Stimulated activated CD4-positive, alpha-beta T cell treated with anti-CD3 and anti-CD28 coated beads, Interleukin-4, amount 100 ng/mL, for 48 hours (primary cell): ENCODE measurements at regions not wholly inside any gene's neighbourhood (a gene's known extent, or its start where the extent isn't known, plus 50 kb on each side); places are given as distances from the start of the nearest gene placed in this dataset.

Experiments used
- DNase-seq, 2 donors: peaks; one replicate each; pipeline ENCODE4 v3.0.0-alpha.2; 2020; ENCODE audit warnings: low read depth in 2 of 2

GRCh38 chr3:43207628-43208085 is 78.7 kb upstream of the SNRK start:
- no peak for DNase-seq

- no peak for DNase-seq
Measured at GRCh38 chr3:43206632-43207031, 79.7 kb upstream of the SNRK start.

- DNase-seq: no peak
Measured at GRCh38 chr3:43206105-43206504, 80.2 kb upstream of the SNRK start.

GRCh38 chr3:43203022-43203421 is 83.3 kb upstream of the SNRK start:
- no peak for DNase-seq

- DNase-seq: no peak
Measured at GRCh38 chr3:43201581-43201980, 84.8 kb upstream of the SNRK start.

- no peak for DNase-seq
Measured at GRCh38 chr3:43199645-43200306, 86.6 kb upstream of the SNRK start.

GRCh38 chr3:43198791-43199644 is 87.3 kb upstream of the SNRK start:
- DNase-seq: no peak

GRCh38 chr3:43198301-43198700 is 88.0 kb upstream of the SNRK start:
- no peak for DNase-seq

- no peak for DNase-seq
Measured at GRCh38 chr3:43197181-43197580, 89.2 kb upstream of the SNRK start.

GRCh38 chr3:43196721-43197120 is 89.6 kb upstream of the SNRK start:
- no peak for DNase-seq

- DNase-seq: no peak
Measured at GRCh38 chr3:43195115-43195498, 89.2 kb upstream of the POMGNT2 start.

- DNase-seq: no peak
Measured at GRCh38 chr3:43194490-43195114, 88.7 kb upstream of the POMGNT2 start.

GRCh38 chr3:43194069-43194468 is 88.2 kb upstream of the POMGNT2 start:
- no peak for DNase-seq

GRCh38 chr3:43192028-43192427 is 86.1 kb upstream of the POMGNT2 start:
- no peak for DNase-seq

- DNase-seq: no peak
Measured at GRCh38 chr3:43191116-43191515, 85.2 kb upstream of the POMGNT2 start.

- DNase-seq: no peak
Measured at GRCh38 chr3:43190670-43191069, 84.8 kb upstream of the POMGNT2 start.

- DNase-seq: no peak
Measured at GRCh38 chr3:43187836-43188479, 82.1 kb upstream of the POMGNT2 start.

GRCh38 chr3:43185983-43186314 is 80.1 kb upstream of the POMGNT2 start:
- no peak for DNase-seq

GRCh38 chr3:43185274-43185982 is 79.5 kb upstream of the POMGNT2 start:
- no peak for DNase-seq

- DNase-seq: no peak
Measured at GRCh38 chr3:43183456-43183855, 77.6 kb upstream of the POMGNT2 start.

- peak in 1 of 2 donors; percentile 19 for DNase-seq
Measured at GRCh38 chr3:43181202-43181821, 75.4 kb upstream of the POMGNT2 start.
